Right lobe of liver (tissue), 6 donors: ENCODE measurements at regions not wholly inside any gene's neighbourhood (a gene's known extent, or its start where the extent isn't known, plus 50 kb on each side); places are given as distances from the start of the nearest gene placed in this dataset.
"Not testable (repeated sequence)": the region's sequence is repeated elsewhere in the genome, so short reads cannot be mapped to it uniquely, and the experiment has no call there.

Experiments used
- ATAC-seq, 4 donors: fragments of 200-7000 bp; cut with Tn5 transposase; one replicate each; pipeline ENCODE4 v1.9.1; 2020; ENCODE audit warnings: mild to moderate bottlenecking in 4 of 4, moderate library complexity in 4 of 4
- DNase-seq, 3 donors: peaks; one replicate each; pipeline ENCODE4 v3.0.0-alpha.2; 2020
- H3K27ac ChIP-seq, 3 donors: fragments of 200-600 bp; one replicate each; pipeline ENCODE4 v1.8.0; 2022
- H3K27me3 ChIP-seq, 2 donors: fragments of 200-600 bp; one replicate each; pipeline ENCODE4 v1.8.0; 2022
- H3K36me3 ChIP-seq, 4 donors: fragments of 200-600 bp; sonication (generic) in 1 of 4; one replicate each; pipeline versions ENCODE4 v1.5.1 to v1.8.0; 2017 to 2022; ENCODE audit warnings: control low read depth in 1 of 4
- H3K4me1 ChIP-seq, 4 donors: fragments of 200-600 bp; sonication (generic) in 1 of 4; one replicate each; pipeline versions ENCODE4 v1.5.1 to v1.8.0; 2017 to 2022; ENCODE audit warnings: control low read depth in 1 of 4
- H3K4me3 ChIP-seq, 3 donors: fragments of 200-600 bp; one replicate each; pipeline ENCODE4 v1.8.0; 2022
- H3K9me3 ChIP-seq, 4 donors: fragments of 200-600 bp; sonication (generic) in 1 of 4; one replicate each; pipeline versions ENCODE4 v1.5.1 to v1.8.0; 2017 to 2022; ENCODE audit warnings: control low read depth in 1 of 4
- CTCF ChIP-seq, 4 donors: fragments of 200-600 bp in 3 of 4; fragments of 450-650 bp in 1 of 4; IDR thresholded peaks; one replicate each; pipeline versions ENCODE4 v1.5.1 to v1.8.0; 2016 to 2022; ENCODE audit warnings: antibody characterized with exemption in 4 of 4, mild to moderate bottlenecking in 2 of 4
- POLR2A ChIP-seq: fragments of 450-650 bp; IDR thresholded peaks from one replicate; pipeline ENCODE4 v1.6.1; 2017; ENCODE audit warnings: antibody characterized with exemption, mild to moderate bottlenecking
- WGBS: methylation state at CpG from one replicate; pipeline ENCODE4 v1.1.6; 2018; ENCODE audit warnings: low coverage, low lambda C conversion rate; ENCODE audit not compliant: insufficient coverage; ENCODE audit errors: missing lambda C conversion rate; 5-methylcytosine and 5-hydroxymethylcytosine counted together
- intact Hi-C, 2 donors: fragments of 100-400 bp; cut with DNase I; formaldehyde crosslinking; loops; one replicate each; pipeline versions ENCODE4 v1.11.2 to v1.14.1; 2022
- donor health status: DM: no; HTN: yes; CAD: no.
- donor health status: DM: no; HTN: no; CAD: no.
- donor health status: DM: no; HTN: no; CAD: no.
- donor health status: DM: no; HTN: yes; CAD: no.
- donor health status: DM: no; HTN: yes; CAD: no.

GRCh38 chr13:55981381-55981780, 1159.3 kb upstream of the PRR20A start:
- DNase-seq, result no peak
- Histone ChIP-seq H3K9me3 (no peaks in the 10 kb centered on the region), H3K4me1 (no peaks in the 10 kb centered on the region), H3K36me3 (no peaks in the 10 kb centered on the region), H3K27me3 (no peaks in the 10 kb centered on the region), H3K4me3 (no peak overlapping the region), H3K27ac (no peak overlapping the region)
- 45% methylated on average over 1 of the region's 1 CpG for WGBS
- intact Hi-C loops, result no loop called here
- TF ChIP-seq POLR2A, result no peak
- no peak for TF ChIP-seq CTCF (IDR thresholded peaks at IDR 0.05)
- no peak for ATAC-seq

- WGBS, result 77% methylated on average over 2 of the region's 2 CpGs
- H3K27ac ChIP-seq, H3K9me3 ChIP-seq: not testable (repeated sequence)
Measured at GRCh38 chr13:55984026-55984425, 1156.7 kb upstream of the PRR20A start.

GRCh38 chr13:55990631-55991030, 1150.1 kb upstream of the PRR20A start:
- Histone ChIP-seq H3K4me3 (no peak overlapping the region), H3K36me3 (no peaks in the 10 kb centered on the region), H3K9me3 (no peaks in the 10 kb centered on the region), H3K27ac (no peak overlapping the region), H3K4me1 (no peaks in the 10 kb centered on the region), H3K27me3 (no peaks in the 10 kb centered on the region)
- WGBS, result 68% methylated on average over 3 of the region's 3 CpGs
- TF ChIP-seq CTCF (IDR thresholded peaks at IDR 0.05) (no peak), POLR2A (no peak)
- intact Hi-C loops, result no loop called here
- ATAC-seq (no peak), DNase-seq (no peak)

More at GRCh38 chr13:55984026-55984425, 1156.7 kb upstream of the PRR20A start:
- H3K4me3 ChIP-seq, H3K36me3 ChIP-seq, H3K4me1 ChIP-seq, DNase-seq, ATAC-seq, H3K27me3 ChIP-seq, intact Hi-C loops: not testable (repeated sequence)

GRCh38 chr13:55991666-55992065, 1149.1 kb upstream of the PRR20A start:
- ATAC-seq, result no peak
- 51% methylated on average over 2 of the region's 2 CpGs for WGBS
- intact Hi-C loops, result no loop called here
- Histone ChIP-seq H3K9me3 (no peaks in the 10 kb centered on the region), H3K4me3 (no peak overlapping the region), H3K27me3 (no peaks in the 10 kb centered on the region), H3K4me1 (no peaks in the 10 kb centered on the region), H3K27ac (no peak overlapping the region), H3K36me3 (no peaks in the 10 kb centered on the region)
- TF ChIP-seq CTCF (IDR thresholded peaks at IDR 0.05) (no peak), POLR2A (no peak)
- no peak for DNase-seq

GRCh38 chr13:55992145-55992544, 1148.6 kb upstream of the PRR20A start:
- Histone ChIP-seq H3K27ac (no peak overlapping the region), H3K9me3 (no peaks in the 10 kb centered on the region), H3K4me1 (no peaks in the 10 kb centered on the region), H3K36me3 (no peaks in the 10 kb centered on the region), H3K27me3 (no peaks in the 10 kb centered on the region), H3K4me3 (no peak overlapping the region)
- intact Hi-C loops, result no loop called here
- WGBS, result 3% methylated on average over 1 of the region's 1 CpG
- TF ChIP-seq CTCF (IDR thresholded peaks at IDR 0.05), result no peak
- no peak for TF ChIP-seq POLR2A
- DNase-seq (no peak), ATAC-seq (no peak)
